GM18505 (cell line): ENCODE measurements at regions not wholly inside any gene's neighbourhood (a gene's known extent, or its start where the extent isn't known, plus 50 kb on each side); places are given as distances from the start of the nearest gene placed in this dataset.

Source experiments
- ATAC-seq: cut with Tn5 transposase; IDR thresholded peaks from one replicate; pipeline ENCODE4 v1.9.1; 2021; ENCODE audit not compliant: unreplicated experiment
- POLR2A ChIP-seq: IDR thresholded peaks from 4 replicates; pipeline ENCODE4 v1.6.1; 2011; ENCODE audit warnings: borderline replicate concordance; ENCODE audit not compliant: insufficient read depth, insufficient read length; ENCODE audit errors: extremely low read depth

GRCh38 chr1:237998581-237998980 lies 107.9 kb upstream of the ZP4 start:
- ATAC-seq, result no peak
- no peak for TF ChIP-seq POLR2A

GRCh38 chr1:237983496-237983895 lies 92.8 kb upstream of the ZP4 start:
- TF ChIP-seq POLR2A, result no peak
- ATAC-seq, result no peak

GRCh38 chr1:237981223-237981622 lies 90.5 kb upstream of the ZP4 start:
- no peak for ATAC-seq
- no peak for TF ChIP-seq POLR2A

GRCh38 chr1:237976331-237976730 lies 85.6 kb upstream of the ZP4 start:
- TF ChIP-seq POLR2A, result no peak
- no peak for ATAC-seq

- no peak for TF ChIP-seq POLR2A
- ATAC-seq, result no peak
These were observed 85.2 kb upstream of the ZP4 start for GRCh38 chr1:237975903-237976302.

- no peak for TF ChIP-seq POLR2A
- ATAC-seq, result no peak
These were observed 84.7 kb upstream of the ZP4 start for GRCh38 chr1:237975376-237975775.

GRCh38 chr1:237972186-237972585 lies 81.5 kb upstream of the ZP4 start:
- TF ChIP-seq POLR2A, result no peak
- ATAC-seq, result no peak

GRCh38 chr1:237962985-237963384 lies 72.3 kb upstream of the ZP4 start:
- TF ChIP-seq POLR2A, result no peak
- no peak for ATAC-seq

GRCh38 chr1:237961754-237962153 lies 71.0 kb upstream of the ZP4 start:
- no peak for TF ChIP-seq POLR2A
- ATAC-seq, result no peak

- no peak for TF ChIP-seq POLR2A
- no peak for ATAC-seq
These were observed 69.1 kb upstream of the ZP4 start for GRCh38 chr1:237959838-237960237.

GRCh38 chr1:237953238-237953637 lies 62.5 kb upstream of the ZP4 start:
- ATAC-seq, result no peak
- no peak for TF ChIP-seq POLR2A
